Liver (tissue), 8 donors: ENCODE measurements at regions not wholly inside any gene's neighbourhood (a gene's known extent, or its start where the extent isn't known, plus 50 kb on each side); places are given as distances from the start of the nearest gene placed in this dataset.

Source experiments
- DNase-seq: peaks from one replicate; pipeline ENCODE4 v3.0.0-alpha.2; 2017; ENCODE audit warnings: low spot score
- H3K27ac ChIP-seq, 2 donors: one replicate each; pipeline ENCODE4 v1.7.0; 2013; ENCODE audit warnings: inconsistent platforms in 2 of 2, low read length in 2 of 2, control low read depth in 1 of 2, low read depth in 1 of 2, mild to moderate bottlenecking in 1 of 2
- H3K27me3 ChIP-seq, 4 donors: one replicate each; pipeline versions ENCODE4 v1.6.1 to v1.7.0; 2013; ENCODE audit warnings: low read length in 3 of 4, inconsistent platforms in 1 of 4, mild to moderate bottlenecking in 1 of 4, moderate library complexity in 1 of 4; ENCODE audit not compliant: control insufficient read depth in 4 of 4, insufficient read depth in 4 of 4
- H3K36me3 ChIP-seq, 4 donors: one replicate each; pipeline versions ENCODE4 v1.6.1 to v1.7.0; 2013; ENCODE audit warnings: low read length in 3 of 4, mild to moderate bottlenecking in 3 of 4, low read depth in 1 of 4, moderate library complexity in 1 of 4; ENCODE audit not compliant: control insufficient read depth in 4 of 4, insufficient read depth in 3 of 4
- H3K4me1 ChIP-seq, 4 donors: one replicate each; pipeline versions ENCODE4 v1.6.1 to v1.7.0; 2013; ENCODE audit warnings: low read length in 3 of 4, mild to moderate bottlenecking in 3 of 4, moderate library complexity in 1 of 4; ENCODE audit not compliant: control insufficient read depth in 4 of 4, insufficient read depth in 4 of 4
- H3K4me3 ChIP-seq, 3 donors: one replicate each; pipeline versions ENCODE4 v1.6.1 to v1.7.0; 2013; ENCODE audit warnings: low read length in 3 of 3, control low read depth in 1 of 3, low read depth in 1 of 3, mild to moderate bottlenecking in 1 of 3
- H3K9ac ChIP-seq, 2 donors: one replicate each; pipeline ENCODE4 v1.7.0; 2013; ENCODE audit warnings: low read length in 2 of 2, mild to moderate bottlenecking in 2 of 2, moderate library complexity in 2 of 2, control low read depth in 1 of 2, low read depth in 1 of 2
- H3K9me3 ChIP-seq, 4 donors: one replicate each; pipeline versions ENCODE4 v1.6.1 to v1.7.0; 2013; ENCODE audit warnings: low read length in 3 of 4; ENCODE audit not compliant: control insufficient read depth in 4 of 4
- EGR1 ChIP-seq, 2 donors: IDR thresholded peaks; 2 replicates each; pipeline ENCODE4 v1.6.1; 2016 to 2018; ENCODE audit warnings: antibody characterized with exemption in 2 of 2, low read depth in 2 of 2
- GABPA ChIP-seq, 2 donors: IDR thresholded peaks in 1 of 2; conservative IDR thresholded peaks in 1 of 2; 2 replicates each; pipeline ENCODE4 v1.6.1; 2016; ENCODE audit warnings: antibody characterized with exemption in 2 of 2, mild to moderate bottlenecking in 1 of 2, moderate library complexity in 1 of 2
- HNF4G ChIP-seq: IDR thresholded peaks from 2 replicates; pipeline ENCODE4 v1.6.1; 2016; ENCODE audit warnings: antibody characterized with exemption
- REST ChIP-seq: IDR thresholded peaks from 2 replicates; pipeline ENCODE4 v1.6.1; 2016; ENCODE audit warnings: antibody characterized with exemption, mild to moderate bottlenecking
- RXRA ChIP-seq, 2 donors: IDR thresholded peaks; 2 replicates each; pipeline ENCODE4 v1.6.1; 2017 to 2018; ENCODE audit warnings: antibody characterized with exemption in 2 of 2, mild to moderate bottlenecking in 1 of 2
- SP1 ChIP-seq: IDR thresholded peaks from 2 replicates; pipeline ENCODE4 v1.6.1; 2018; ENCODE audit warnings: antibody characterized with exemption, mild to moderate bottlenecking
- TAF1 ChIP-seq: conservative IDR thresholded peaks from 2 replicates; pipeline ENCODE4 v1.6.1; 2016; ENCODE audit warnings: antibody characterized with exemption, mild to moderate bottlenecking
- WGBS: extraction: QIAGEN DNeasy Blood & Tissue Kit; methylation state at CpG from one replicate; pipeline ENCODE4 v1.1.7; 2013; 5-methylcytosine and 5-hydroxymethylcytosine counted together
- TF ChIP-seq, protein P1 (sequence below): IDR thresholded peaks from 2 replicates; pipeline ENCODE4 v1.6.1; 2016; ENCODE audit warnings: antibody characterized with exemption
- TF ChIP-seq, protein P2 (sequence below): fragments of 150-350 bp; IDR thresholded peaks from 2 replicates; pipeline ENCODE4 v1.5.1; 2017; ENCODE audit warnings: improper control_type of control experiment, low read depth, low read length; ENCODE audit not compliant: missing input control
- donor health status: healthy.
- donor health status: healthy.
- donor health status: healthy.
- donor health status: healthy.
- donor health status: healthy.

GRCh38 chr16:54582631-54583250 is 296.2 kb upstream of the IRX3 start:
- WGBS = 84% methylated on average over 11 of the region's 11 CpGs
- no peaks in the 10 kb centered on the region for H3K4me1 ChIP-seq
- no peaks in the 10 kb centered on the region for H3K9me3 ChIP-seq
- peaks cover 0 to 3% (median 0%) of the 10 kb centered on the region in 4 donors for H3K27me3 ChIP-seq
- H3K9ac ChIP-seq = no peak overlapping the region
- no peak for DNase-seq
- H3K27ac ChIP-seq = no peak overlapping the region
- H3K36me3 ChIP-seq = no peaks in the 10 kb centered on the region
- no peak overlapping the region for H3K4me3 ChIP-seq
- TF ChIP-seq, protein P1, sequence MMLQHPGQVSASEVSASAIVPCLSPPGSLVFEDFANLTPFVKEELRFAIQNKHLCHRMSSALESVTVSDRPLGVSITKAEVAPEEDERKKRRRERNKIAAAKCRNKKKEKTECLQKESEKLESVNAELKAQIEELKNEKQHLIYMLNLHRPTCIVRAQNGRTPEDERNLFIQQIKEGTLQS = no peak

GRCh38 chr16:54579106-54579728 is 292.6 kb upstream of the IRX3 start:
- Histone ChIP-seq H3K27ac (no peak overlapping the region), H3K27me3 (peaks cover 0 to 3% (median 0%) of the 10 kb centered on the region in 4 donors)
- WGBS = 74% methylated on average over 2 of the region's 2 CpGs

GRCh38 chr16:54577651-54578128 is 291.1 kb upstream of the IRX3 start:
- Histone ChIP-seq H3K4me3 (no peak overlapping the region), H3K27me3 (peaks cover 0 to 3% (median 0%) of the 10 kb centered on the region in 4 donors), H3K36me3 (no peaks in the 10 kb centered on the region), H3K27ac (no peak overlapping the region), H3K4me1 (no peaks in the 10 kb centered on the region), H3K9ac (no peak overlapping the region), H3K9me3 (no peaks in the 10 kb centered on the region)
- TF ChIP-seq RXRA (IDR thresholded peaks at IDR 0.05) (no peak), HNF4G (no peak), EGR1 (IDR thresholded peaks at IDR 0.05; ENCODE audit: low read depth in 2 of 2) (no peak), TAF1 (no peak), SP1 (no peak), GABPA (IDR thresholded peaks at IDR 0.05 in 1 of 2, conservative IDR thresholded peaks at IDR 0.05 in 1 of 2) (no peak)
- TF ChIP-seq, protein P2, sequence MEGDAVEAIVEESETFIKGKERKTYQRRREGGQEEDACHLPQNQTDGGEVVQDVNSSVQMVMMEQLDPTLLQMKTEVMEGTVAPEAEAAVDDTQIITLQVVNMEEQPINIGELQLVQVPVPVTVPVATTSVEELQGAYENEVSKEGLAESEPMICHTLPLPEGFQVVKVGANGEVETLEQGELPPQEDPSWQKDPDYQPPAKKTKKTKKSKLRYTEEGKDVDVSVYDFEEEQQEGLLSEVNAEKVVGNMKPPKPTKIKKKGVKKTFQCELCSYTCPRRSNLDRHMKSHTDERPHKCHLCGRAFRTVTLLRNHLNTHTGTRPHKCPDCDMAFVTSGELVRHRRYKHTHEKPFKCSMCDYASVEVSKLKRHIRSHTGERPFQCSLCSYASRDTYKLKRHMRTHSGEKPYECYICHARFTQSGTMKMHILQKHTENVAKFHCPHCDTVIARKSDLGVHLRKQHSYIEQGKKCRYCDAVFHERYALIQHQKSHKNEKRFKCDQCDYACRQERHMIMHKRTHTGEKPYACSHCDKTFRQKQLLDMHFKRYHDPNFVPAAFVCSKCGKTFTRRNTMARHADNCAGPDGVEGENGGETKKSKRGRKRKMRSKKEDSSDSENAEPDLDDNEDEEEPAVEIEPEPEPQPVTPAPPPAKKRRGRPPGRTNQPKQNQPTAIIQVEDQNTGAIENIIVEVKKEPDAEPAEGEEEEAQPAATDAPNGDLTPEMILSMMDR = no peak
- 34% methylated on average over 15 of the region's 15 CpGs for WGBS
- no peak for DNase-seq

More at GRCh38 chr16:54579106-54579728, 292.6 kb upstream of the IRX3 start:
- H3K9ac ChIP-seq = no peak overlapping the region
- no peak for TF ChIP-seq REST
- no peaks in the 10 kb centered on the region for H3K4me1 ChIP-seq
- no peaks in the 10 kb centered on the region for H3K36me3 ChIP-seq
- H3K9me3 ChIP-seq = no peaks in the 10 kb centered on the region
- no peak for DNase-seq
- H3K4me3 ChIP-seq = no peak overlapping the region
